ENCODE measurements at regions not wholly inside any gene's neighbourhood (a gene's known extent, or its start where the extent isn't known, plus 50 kb on each side); places are given as distances from the start of the nearest gene placed in this dataset.
A peak's percentile ranks its signal among the peaks of the same experiment; 100 is the strongest.

GRCh38 chr3:111362381-111363009 is 179.5 kb upstream of the CD96 start:
- no peak overlapping the region for H3K4me3 ChIP-seq (ENCODE audit: low read depth, low read length)
- peak; percentile 11 for DNase-seq (ENCODE audit: low read depth)
- TF ChIP-seq CTCF (IDR thresholded peaks at IDR 0.05; ENCODE audit: insufficient read depth, low read depth, low read length) = no peak

- H3K4me3 ChIP-seq (ENCODE audit: low read depth, low read length) = no peak overlapping the region
- DNase-seq (ENCODE audit: low read depth) = peak; percentile 20
- TF ChIP-seq CTCF (IDR thresholded peaks at IDR 0.05; ENCODE audit: insufficient read depth, low read depth, low read length) = no peak
Measured at GRCh38 chr3:111366515-111366914, 175.5 kb upstream of the CD96 start.

GRCh38 chr3:111368056-111368455 is 173.9 kb upstream of the CD96 start:
- peak; percentile 4 for DNase-seq (ENCODE audit: low read depth)
- no peak for TF ChIP-seq CTCF (IDR thresholded peaks at IDR 0.05; ENCODE audit: insufficient read depth, low read depth, low read length)
- no peak overlapping the region for H3K4me3 ChIP-seq (ENCODE audit: low read depth, low read length)

DNA sequence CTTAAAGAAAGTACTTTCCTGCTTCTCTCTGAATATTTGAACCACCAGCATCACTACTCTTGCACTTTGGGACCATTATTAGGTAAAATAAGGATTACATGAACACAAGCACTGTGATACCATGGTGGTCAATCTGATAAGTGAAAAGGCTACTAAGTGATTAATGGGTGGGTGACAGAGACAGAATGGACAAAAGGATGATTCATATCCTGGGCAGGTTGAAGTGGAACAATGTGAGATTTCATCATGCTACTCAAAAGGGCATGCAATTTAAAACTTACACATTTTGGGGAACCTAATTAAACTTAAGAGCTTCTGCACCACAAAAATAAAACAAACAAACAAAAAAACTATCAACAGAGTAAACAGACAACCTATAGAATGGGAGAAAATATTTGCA is 172.0 kb upstream of the CD96 start:
- TF ChIP-seq CTCF (IDR thresholded peaks at IDR 0.05; ENCODE audit: insufficient read depth, low read depth, low read length) = no peak
- no peak overlapping the region for H3K4me3 ChIP-seq (ENCODE audit: low read depth, low read length)
- no peak for DNase-seq (ENCODE audit: low read depth)

GRCh38 chr3:111373239-111373638 is 168.8 kb upstream of the CD96 start:
- DNase-seq (ENCODE audit: low read depth) = no peak
- no peak for TF ChIP-seq CTCF (IDR thresholded peaks at IDR 0.05; ENCODE audit: insufficient read depth, low read depth, low read length)
- no peak overlapping the region for H3K4me3 ChIP-seq (ENCODE audit: low read depth, low read length)

GRCh38 chr3:111373861-111374260 is 168.1 kb upstream of the CD96 start:
- no peak for TF ChIP-seq CTCF (IDR thresholded peaks at IDR 0.05; ENCODE audit: insufficient read depth, low read depth, low read length)
- no peak overlapping the region for H3K4me3 ChIP-seq (ENCODE audit: low read depth, low read length)
- no peak for DNase-seq (ENCODE audit: low read depth)

GRCh38 chr3:111385971-111386495 is 156.0 kb upstream of the CD96 start:
- H3K4me3 ChIP-seq (ENCODE audit: low read depth, low read length) = no peak overlapping the region
- no peak for TF ChIP-seq CTCF (IDR thresholded peaks at IDR 0.05; ENCODE audit: insufficient read depth, low read depth, low read length)
- no peak for DNase-seq (ENCODE audit: low read depth)
